Left ventricle myocardium inferior (tissue), 1 donor: ENCODE measurements at regions not wholly inside any gene's neighbourhood (a gene's known extent, or its start where the extent isn't known, plus 50 kb on each side); places are given as distances from the start of the nearest gene placed in this dataset.

Source experiments
- DNase-seq: peaks from one replicate; pipeline ENCODE4 v3.0.0-alpha.2; 2020
- H3K27ac ChIP-seq: fragments of 200-600 bp; replicated peaks from 2 replicates; pipeline ENCODE4 v1.8.0; 2021
- H3K27me3 ChIP-seq: fragments of 200-600 bp; 2 replicates; pipeline ENCODE4 v1.8.0; 2021; ENCODE audit warnings: low read depth
- H3K36me3 ChIP-seq: fragments of 200-600 bp; 2 replicates; pipeline ENCODE4 v1.8.0; 2021
- H3K4me1 ChIP-seq: fragments of 200-600 bp; 2 replicates; pipeline ENCODE4 v1.8.0; 2021
- H3K4me3 ChIP-seq: fragments of 200-600 bp; 2 replicates; pipeline ENCODE4 v1.8.0; 2021; ENCODE audit warnings: mild to moderate bottlenecking, moderate library complexity
- H3K9me3 ChIP-seq: fragments of 200-600 bp; replicated peaks from 2 replicates; pipeline ENCODE4 v1.8.0; 2021
- intact Hi-C: fragments of 100-400 bp; cut with micrococcal nuclease; formaldehyde crosslinking; loops from one replicate; pipeline ENCODE4 v1.11.0; 2022
- TF ChIP-seq, protein P1 (sequence below): fragments of 200-600 bp; IDR thresholded peaks from 2 replicates; pipeline ENCODE4 v1.8.0; 2021; ENCODE audit warnings: antibody characterized with exemption, mild to moderate bottlenecking, borderline replicate concordance
- donor health status: DM: no; HTN: yes; CAD: no; lungs with severe emphysema.

DNA sequence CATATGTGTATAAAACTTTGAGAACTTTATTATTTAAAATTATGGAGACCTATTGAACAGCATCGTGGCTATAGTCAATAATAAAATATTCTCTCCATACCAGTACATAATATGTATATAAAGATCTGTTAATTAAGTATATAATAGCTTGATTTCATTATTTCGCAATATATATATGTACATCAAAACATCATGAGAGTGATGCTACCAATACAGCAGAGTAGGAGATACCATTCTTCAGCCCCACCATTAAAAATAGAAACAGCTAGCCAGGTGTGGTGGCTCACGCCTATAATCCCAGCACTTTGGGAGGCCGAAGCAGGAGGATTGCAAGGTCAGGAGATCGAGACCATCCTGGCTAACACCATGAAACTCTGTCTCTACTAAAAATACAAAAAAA, 1755.3 kb upstream of the SPRY2 start:
- no peaks in the 10 kb centered on the region for H3K36me3 ChIP-seq
- TF ChIP-seq, protein P1, sequence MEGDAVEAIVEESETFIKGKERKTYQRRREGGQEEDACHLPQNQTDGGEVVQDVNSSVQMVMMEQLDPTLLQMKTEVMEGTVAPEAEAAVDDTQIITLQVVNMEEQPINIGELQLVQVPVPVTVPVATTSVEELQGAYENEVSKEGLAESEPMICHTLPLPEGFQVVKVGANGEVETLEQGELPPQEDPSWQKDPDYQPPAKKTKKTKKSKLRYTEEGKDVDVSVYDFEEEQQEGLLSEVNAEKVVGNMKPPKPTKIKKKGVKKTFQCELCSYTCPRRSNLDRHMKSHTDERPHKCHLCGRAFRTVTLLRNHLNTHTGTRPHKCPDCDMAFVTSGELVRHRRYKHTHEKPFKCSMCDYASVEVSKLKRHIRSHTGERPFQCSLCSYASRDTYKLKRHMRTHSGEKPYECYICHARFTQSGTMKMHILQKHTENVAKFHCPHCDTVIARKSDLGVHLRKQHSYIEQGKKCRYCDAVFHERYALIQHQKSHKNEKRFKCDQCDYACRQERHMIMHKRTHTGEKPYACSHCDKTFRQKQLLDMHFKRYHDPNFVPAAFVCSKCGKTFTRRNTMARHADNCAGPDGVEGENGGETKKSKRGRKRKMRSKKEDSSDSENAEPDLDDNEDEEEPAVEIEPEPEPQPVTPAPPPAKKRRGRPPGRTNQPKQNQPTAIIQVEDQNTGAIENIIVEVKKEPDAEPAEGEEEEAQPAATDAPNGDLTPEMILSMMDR: no peak
- intact Hi-C loops: no loop called here
- H3K4me3 ChIP-seq: no peak overlapping the region
- H3K9me3 ChIP-seq: peaks cover 16% of the 10 kb centered on the region
- H3K27me3 ChIP-seq: no peaks in the 10 kb centered on the region
- no peaks in the 10 kb centered on the region for H3K4me1 ChIP-seq
- no peak overlapping the region for H3K27ac ChIP-seq
- no peak for DNase-seq

DNA sequence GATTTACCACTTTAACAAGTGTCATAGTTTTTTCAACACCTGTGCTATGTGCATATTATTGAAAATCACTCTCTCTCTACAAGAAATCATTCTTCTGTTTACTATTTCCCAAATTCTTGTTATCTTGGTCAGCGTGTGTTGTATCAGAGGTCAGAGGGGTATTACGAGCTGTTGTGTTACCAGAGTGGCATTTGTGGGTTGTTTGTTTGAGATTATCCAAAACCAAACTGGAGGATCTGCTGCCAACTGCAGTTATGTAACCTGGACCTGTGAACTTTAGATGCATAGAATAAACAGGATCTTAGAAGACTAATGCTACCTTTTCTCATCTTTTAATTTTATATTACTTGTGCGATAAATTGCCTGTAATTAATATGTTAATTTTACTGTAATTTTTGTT, 1751.4 kb upstream of the SPRY2 start:
- H3K4me3 ChIP-seq: no peak overlapping the region
- no peaks in the 10 kb centered on the region for H3K4me1 ChIP-seq
- DNase-seq: no peak
- no peak overlapping the region for H3K27ac ChIP-seq
- H3K36me3 ChIP-seq: no peaks in the 10 kb centered on the region
- H3K9me3 ChIP-seq: peaks cover 12% of the 10 kb centered on the region
- intact Hi-C loops: no loop called here
- TF ChIP-seq, protein P1: no peak
- H3K27me3 ChIP-seq: no peaks in the 10 kb centered on the region

- Histone ChIP-seq H3K27me3 (no peaks in the 10 kb centered on the region), H3K9me3 (no peaks in the 10 kb centered on the region), H3K36me3 (no peaks in the 10 kb centered on the region), H3K4me3 (no peak overlapping the region), H3K27ac (no peak overlapping the region), H3K4me1 (no peaks in the 10 kb centered on the region)
- TF ChIP-seq, protein P1: no peak
- no peak for DNase-seq
- intact Hi-C loops: no loop called here
Observed at GRCh38 chr13:82088781-82089180, 1747.9 kb upstream of the SPRY2 start.

DNA sequence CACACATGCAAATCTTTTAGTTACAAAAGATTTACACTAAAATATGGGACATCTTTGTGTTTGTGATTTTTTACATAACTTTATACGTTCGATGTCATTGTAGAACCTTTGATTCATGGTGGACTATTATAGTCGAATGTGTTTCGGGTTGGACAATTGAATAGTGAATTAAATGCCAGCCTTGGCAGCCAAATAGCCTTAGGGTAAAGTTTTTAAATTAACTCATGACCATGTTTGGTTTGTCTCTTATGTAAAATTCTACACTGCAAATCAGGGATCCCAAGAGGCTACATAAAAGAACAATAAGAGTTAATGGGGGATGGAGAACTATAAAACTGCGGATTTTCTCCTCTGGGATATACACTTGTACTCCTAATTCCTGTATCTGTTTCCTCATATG, 1735.6 kb upstream of the SPRY2 start:
- no peaks in the 10 kb centered on the region for H3K36me3 ChIP-seq
- TF ChIP-seq, protein P1: no peak

DNA sequence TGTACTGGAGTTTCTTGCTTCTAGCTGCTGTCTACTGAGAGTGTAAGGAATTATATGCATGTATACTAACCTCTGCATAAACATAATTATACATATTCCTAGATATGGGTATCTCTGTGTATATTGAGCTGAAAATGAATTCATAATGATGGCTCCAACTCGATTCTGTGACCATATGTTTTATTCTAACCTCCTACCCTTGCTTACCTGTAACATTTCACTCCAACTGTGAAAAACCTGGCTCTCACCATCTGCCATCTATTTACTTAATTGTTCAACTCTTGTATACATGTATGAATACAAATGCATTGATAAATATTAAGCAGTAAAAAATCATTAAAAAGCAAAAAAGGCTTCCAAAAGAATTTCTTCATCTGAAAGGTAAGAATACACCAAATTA, 1729.5 kb upstream of the SPRY2 start:
- Histone ChIP-seq H3K9me3 (no peaks in the 10 kb centered on the region), H3K27ac (no peak overlapping the region), H3K27me3 (no peaks in the 10 kb centered on the region), H3K4me3 (no peak overlapping the region), H3K4me1 (no peaks in the 10 kb centered on the region), H3K36me3 (no peaks in the 10 kb centered on the region)
- no peak for DNase-seq
- intact Hi-C loops: no loop called here
- TF ChIP-seq, protein P1: no peak

More for the DNA sequence above, 1735.6 kb upstream of the SPRY2 start:
- Histone ChIP-seq H3K27ac (no peak overlapping the region), H3K27me3 (no peaks in the 10 kb centered on the region), H3K9me3 (no peaks in the 10 kb centered on the region), H3K4me1 (no peaks in the 10 kb centered on the region), H3K4me3 (no peak overlapping the region)
- intact Hi-C loops: no loop called here
- no peak for DNase-seq

GRCh38 chr13:82062772-82063171, 1721.8 kb upstream of the SPRY2 start:
- H3K9me3 ChIP-seq: peaks cover 7% of the 10 kb centered on the region
- intact Hi-C loops: no loop called here
- TF ChIP-seq, protein P1: no peak

More at GRCh38 chr13:82062772-82063171, 1721.8 kb upstream of the SPRY2 start:
- no peak for DNase-seq
- H3K4me1 ChIP-seq: no peaks in the 10 kb centered on the region
- H3K36me3 ChIP-seq: no peaks in the 10 kb centered on the region
- no peak overlapping the region for H3K4me3 ChIP-seq
- no peak overlapping the region for H3K27ac ChIP-seq
- no peaks in the 10 kb centered on the region for H3K27me3 ChIP-seq
